GM12892 (cell line): ENCODE measurements at regions not wholly inside any gene's neighbourhood (a gene's known extent, or its start where the extent isn't known, plus 50 kb on each side); places are given as distances from the start of the nearest gene placed in this dataset.

Source experiments
- DNase-seq: peaks from one replicate; pipeline ENCODE4 v3.0.0; 2011; ENCODE audit not compliant: insufficient read length
- FAIRE-seq: peaks from 2 replicates; lab custom pipeline; 2011; peaks lifted over from hg19 to GRCh38; lab: Jason Lieb, UNC
- POLR2A ChIP-seq: IDR thresholded peaks from 2 replicates; pipeline ENCODE4 v1.6.1; 2011; ENCODE audit warnings: low read depth, low read length, control low read depth
- POLR2AphosphoS5 ChIP-seq: IDR thresholded peaks from 2 replicates; pipeline ENCODE4 v1.6.1; 2011; ENCODE audit warnings: low read depth, low read length, control low read depth
- TAF1 ChIP-seq: IDR thresholded peaks from 2 replicates; pipeline ENCODE4 v1.6.1; 2011; ENCODE audit warnings: low read depth, mild to moderate bottlenecking, control low read depth, low read length, borderline replicate concordance

DNA sequence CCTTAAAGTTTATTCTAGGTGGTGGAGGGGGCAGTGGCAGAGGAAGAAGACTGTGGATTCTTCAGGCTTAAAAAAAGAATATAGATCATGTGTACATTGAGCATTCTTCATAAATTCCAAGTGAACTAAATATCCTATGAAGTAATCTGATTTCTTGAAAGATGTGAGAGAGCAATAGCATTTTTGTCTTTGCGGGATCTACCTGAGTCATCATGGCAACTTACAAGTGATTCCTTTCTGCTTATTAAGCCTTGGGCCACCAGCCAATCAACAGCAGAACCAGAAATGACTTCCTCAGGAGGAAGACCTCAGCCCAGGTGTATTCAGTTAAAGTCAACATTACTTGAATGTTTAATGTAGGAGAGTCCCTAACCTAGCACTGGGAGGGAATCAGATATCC is 756.9 kb downstream of the TFAP2A start:
- FAIRE-seq (no peak), DNase-seq (no peak)
- TF ChIP-seq POLR2AphosphoS5 (no peak), POLR2A (no peak), TAF1 (no peak)

DNA sequence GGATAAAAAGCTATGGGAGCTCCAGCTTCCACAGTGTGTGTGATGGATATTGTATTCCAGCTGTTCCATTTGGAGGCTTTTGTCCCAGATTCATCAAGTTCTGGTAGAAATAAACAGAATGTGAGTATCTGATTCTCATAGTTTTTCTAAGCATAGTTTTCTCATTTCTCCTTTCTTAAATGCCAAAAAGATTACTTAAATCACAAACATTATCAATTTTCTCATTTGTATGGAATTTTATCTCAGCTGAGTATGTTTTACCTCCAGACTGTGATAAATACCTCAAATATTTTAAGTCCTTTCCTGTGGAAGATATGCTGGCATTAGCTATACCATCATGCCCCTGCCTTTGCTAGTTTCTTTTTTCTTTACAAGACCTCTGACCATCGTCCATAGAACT is 767.3 kb downstream of the TFAP2A start:
- no peak for TF ChIP-seq POLR2A
- TF ChIP-seq POLR2AphosphoS5, result no peak
- TF ChIP-seq TAF1, result no peak
- DNase-seq (no peak), FAIRE-seq (no peak)

DNA sequence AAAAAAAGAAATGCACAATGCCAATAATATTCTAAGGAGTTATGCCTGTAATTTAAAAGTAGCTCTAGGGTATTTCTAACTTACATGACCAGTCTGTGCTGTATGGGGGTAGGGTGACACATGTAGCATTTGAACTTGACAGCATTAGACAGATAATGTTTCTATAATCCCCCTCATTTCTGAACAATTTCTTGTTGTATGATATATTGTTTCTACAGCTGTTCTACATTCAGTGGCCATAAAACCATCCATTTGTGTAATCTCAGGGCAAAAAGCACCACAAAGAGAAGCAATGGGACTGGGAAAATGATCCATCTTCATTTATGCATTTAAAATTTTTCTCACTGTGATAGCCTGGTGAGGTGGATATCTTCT is 767.8 kb downstream of the TFAP2A start:
- no peak for TF ChIP-seq POLR2AphosphoS5
- no peak for TF ChIP-seq TAF1
- no peak for TF ChIP-seq POLR2A
- no peak for DNase-seq
- no peak for FAIRE-seq

DNA sequence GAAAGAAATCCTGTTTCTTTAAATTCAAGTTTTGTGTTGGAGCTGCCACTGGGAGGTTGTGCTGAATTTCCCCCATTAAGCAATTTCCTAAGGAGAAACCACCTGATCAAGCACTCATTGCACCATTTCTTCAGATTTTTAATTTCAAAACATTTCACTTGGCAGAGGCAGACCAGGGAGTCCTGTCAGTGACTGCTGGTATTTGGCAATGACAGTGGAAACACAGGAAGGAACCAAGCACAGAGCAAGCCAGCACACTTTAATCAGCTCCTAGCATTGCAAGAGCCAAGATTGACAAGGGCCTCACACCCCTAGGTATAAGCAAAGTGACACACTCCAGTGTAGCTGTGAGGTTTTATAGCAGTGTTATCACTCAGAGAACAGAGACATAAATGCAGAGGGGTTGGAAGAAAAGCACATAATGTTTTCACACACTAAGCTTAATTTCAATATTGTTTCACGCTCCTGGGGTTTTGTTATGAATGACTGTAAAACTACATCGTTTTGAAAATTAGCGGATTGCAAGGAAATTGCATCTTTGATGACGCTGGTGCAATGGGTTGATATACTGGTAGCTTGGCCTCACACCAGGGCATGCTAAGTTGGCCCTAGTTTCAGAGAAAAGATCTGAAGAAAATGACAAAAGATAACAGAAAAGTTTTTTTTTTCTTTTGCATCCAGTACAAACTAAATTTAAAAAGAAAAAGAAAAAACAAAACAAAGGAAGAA is 768.4 kb downstream of the TFAP2A start:
- DNase-seq (no peak), FAIRE-seq (no peak)
- no peak for TF ChIP-seq POLR2A
- no peak for TF ChIP-seq POLR2AphosphoS5
- no peak for TF ChIP-seq TAF1

DNA sequence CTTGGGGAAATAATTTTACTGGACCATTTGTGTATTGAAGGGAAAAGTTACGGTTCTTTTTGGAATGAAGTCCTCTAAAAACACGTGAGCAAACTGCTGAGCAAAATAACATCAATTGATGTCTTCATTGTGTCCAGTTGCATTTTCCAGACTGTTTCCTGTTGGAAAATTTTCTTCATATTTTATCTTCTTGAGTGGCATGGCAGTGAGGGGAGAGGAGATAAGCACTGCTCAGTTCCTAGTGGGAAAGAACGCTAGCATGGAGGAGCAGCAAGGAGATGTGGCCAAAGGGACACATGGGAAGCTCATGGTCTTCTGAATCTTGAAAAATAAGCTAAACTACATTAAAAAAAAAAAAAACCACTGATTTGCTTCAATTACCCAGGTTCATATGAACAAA is 776.0 kb downstream of the TFAP2A start:
- FAIRE-seq (no peak), DNase-seq (no peak)
- TF ChIP-seq TAF1, result no peak
- no peak for TF ChIP-seq POLR2AphosphoS5
- TF ChIP-seq POLR2A, result no peak

DNA sequence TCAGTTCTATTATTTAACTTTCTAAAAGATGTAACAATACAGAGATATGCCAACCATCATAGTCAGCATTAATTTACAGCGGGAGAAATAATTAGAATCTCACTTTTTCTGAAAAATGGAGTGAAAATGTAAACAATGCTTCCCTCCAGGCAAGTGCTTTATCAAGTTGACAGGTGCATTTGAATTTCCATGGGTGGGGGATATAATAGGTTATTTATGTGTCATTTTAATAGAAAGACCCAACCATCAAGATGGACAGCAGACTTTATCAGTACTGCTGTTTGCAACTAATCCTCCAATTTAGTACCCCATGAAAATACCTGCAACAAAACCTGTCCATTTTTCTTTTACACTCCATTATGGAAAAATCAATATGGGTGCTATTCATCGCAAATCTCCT is 780.1 kb downstream of the TFAP2A start:
- DNase-seq (no peak), FAIRE-seq (no peak)
- TF ChIP-seq TAF1 (no peak), POLR2AphosphoS5 (no peak), POLR2A (no peak)

DNA sequence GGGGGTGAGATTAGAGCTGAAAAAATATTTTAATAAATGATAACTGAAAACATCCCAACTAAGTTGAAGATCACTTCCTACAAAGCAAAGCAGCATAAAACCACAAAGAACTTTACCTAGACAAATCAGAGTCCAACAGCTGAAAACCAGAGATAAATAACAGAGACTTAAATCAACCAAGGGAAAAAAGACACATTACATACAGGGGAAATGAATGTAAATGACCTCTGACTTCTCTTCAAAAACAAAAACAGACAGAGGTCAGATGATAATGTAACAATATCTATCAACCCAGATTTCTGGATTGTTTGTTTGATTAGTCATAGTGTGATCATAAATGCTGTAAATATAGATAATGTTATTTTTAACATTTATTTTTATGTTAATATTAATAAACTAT is 782.8 kb downstream of the TFAP2A start:
- TF ChIP-seq TAF1 (no peak), POLR2AphosphoS5 (no peak), POLR2A (no peak)
- FAIRE-seq (no peak), DNase-seq (no peak)

DNA sequence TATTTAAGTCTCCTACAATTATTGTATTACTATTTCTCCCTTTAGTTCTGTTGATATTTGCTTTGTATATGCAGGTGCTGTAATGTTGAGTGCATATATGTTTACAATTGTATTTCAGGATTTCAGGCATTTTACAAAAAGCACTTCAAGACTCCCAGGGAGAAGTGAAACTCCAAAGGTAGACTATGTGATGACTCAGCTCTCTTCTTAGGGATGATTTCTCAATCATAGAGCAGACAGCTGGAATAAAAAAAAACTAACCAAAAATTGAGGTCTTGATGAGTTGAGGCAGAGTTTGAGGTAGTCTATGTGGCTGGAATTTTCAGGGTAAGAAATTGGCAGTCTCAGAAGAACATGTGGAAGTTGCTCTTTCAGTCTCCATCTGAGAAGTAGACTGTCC is 786.1 kb downstream of the TFAP2A start:
- DNase-seq (no peak), FAIRE-seq (no peak)
- no peak for TF ChIP-seq TAF1
- no peak for TF ChIP-seq POLR2A
- TF ChIP-seq POLR2AphosphoS5, result no peak

DNA sequence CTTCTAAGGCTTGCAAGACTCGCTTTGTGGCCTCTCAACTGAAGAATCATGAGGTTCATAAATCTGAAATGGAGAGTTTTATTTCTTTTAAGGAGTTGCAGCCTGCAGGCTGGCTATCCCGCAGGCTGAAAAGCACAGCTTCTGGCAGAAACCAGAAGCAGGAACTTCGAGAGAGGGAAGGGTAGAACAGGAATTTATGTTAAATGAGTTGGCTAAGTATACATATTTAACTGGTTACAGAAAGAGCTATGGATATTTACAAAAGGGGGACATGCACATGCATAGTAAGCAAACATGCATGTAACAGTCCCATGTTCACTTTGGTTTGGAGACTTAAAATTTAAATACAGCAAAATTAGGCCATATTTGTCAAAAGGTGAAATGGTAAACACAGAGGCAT is 787.0 kb downstream of the TFAP2A start:
- no peak for DNase-seq
- FAIRE-seq, result no peak
- TF ChIP-seq TAF1, result no peak
- no peak for TF ChIP-seq POLR2AphosphoS5

DNA sequence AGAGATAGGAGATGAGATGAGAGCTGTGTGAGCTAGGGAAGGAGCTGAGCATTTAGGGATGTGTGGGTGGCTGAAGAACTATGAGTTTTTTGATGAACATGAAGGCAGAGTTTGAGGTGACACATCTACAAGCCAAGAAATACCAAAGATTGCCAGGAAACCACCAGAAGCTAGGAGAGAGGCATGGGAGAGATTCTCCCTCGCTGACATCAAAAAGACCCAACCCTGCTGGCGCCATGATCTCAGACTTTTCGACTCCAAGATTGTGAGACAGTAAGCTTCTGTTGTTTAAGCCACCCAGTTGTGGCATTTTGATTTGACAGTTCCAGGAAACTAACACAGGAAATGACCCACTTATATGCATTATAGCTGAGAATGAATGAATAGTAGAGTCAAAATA is 790.9 kb downstream of the TFAP2A start:
- DNase-seq (no peak), FAIRE-seq (peak; percentile 30)
- no peak for TF ChIP-seq POLR2AphosphoS5
- no peak for TF ChIP-seq POLR2A
- TF ChIP-seq TAF1, result no peak

DNA sequence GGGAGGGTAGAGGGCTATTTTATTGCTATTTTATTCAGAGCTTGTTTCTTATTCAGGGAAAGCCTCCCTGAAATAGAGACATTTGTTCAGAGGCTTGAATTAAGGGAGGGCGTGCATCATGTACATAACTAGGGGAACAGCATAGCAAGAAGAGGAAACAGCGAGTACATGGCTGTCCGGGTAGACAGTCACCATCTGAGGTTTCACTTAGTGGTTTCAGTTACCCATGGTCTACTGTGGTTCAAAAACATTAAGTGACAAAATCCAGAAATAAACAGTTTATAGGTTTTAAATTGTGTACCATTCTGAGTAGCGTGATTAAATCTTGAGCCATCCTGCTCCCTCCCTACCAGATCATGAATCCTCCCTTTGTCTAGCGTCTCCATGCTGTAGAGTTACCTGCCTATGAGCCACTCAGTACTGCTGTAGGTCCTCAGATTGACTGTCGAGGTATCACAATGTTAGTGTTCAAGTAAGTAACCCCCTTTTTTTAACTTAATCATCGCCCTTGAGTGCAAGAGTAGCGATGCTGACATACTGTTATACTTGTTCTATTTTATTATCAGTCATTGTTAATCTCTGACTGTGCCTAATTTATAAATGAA is 791.5 kb downstream of the TFAP2A start:
- no peak for FAIRE-seq
- TF ChIP-seq POLR2A (no peak), POLR2AphosphoS5 (no peak), TAF1 (no peak)
- no peak for DNase-seq

DNA sequence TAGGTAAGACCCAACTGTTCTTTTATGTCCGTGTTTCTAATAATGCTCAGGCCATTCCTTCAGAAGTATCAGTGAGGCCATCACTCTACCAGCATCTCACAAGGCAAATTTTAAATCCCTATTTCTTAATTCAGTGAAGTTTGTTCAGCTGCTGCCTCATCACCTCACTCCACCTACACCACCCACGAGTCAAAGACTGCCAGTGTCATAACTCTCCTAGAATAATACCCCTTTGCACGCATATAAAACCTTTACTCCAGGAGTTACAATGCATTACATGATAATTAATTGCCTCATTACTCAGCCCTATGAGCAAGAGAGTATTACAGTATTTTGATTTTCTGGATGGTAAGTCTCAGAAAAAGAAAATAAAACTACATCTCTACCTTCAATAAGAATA is 793.6 kb downstream of the TFAP2A start:
- TF ChIP-seq POLR2AphosphoS5 (no peak), POLR2A (no peak)
- no peak for DNase-seq
- no peak for FAIRE-seq

DNA sequence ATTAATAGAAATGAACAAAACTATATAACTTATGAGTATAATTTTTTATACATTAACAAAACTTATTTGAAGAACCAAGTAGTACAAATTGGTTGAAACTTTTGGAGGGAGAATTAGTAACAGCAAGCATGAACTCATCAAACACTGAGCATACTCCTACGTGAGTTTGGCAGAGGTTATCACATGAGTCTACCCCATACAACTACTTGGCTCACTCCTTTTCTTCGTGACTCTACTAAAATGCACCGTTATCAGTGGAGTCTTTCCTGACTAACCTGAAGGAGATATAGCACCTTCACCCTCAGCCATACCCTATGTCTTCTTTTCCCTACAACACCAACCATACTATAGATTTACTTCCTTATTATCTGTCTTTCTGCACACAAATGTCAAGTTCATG is 794.2 kb downstream of the TFAP2A start:
- FAIRE-seq (no peak), DNase-seq (no peak)
- TF ChIP-seq POLR2AphosphoS5, result no peak
- no peak for TF ChIP-seq TAF1
- no peak for TF ChIP-seq POLR2A
